Rectal smooth muscle tissue (tissue), 1 donor: ENCODE measurements at regions not wholly inside any gene's neighbourhood (a gene's known extent, or its start where the extent isn't known, plus 50 kb on each side); places are given as distances from the start of the nearest gene placed in this dataset.

Experiments used
- H3K27ac ChIP-seq: one replicate; pipeline ENCODE4 v1.7.0; 2013; ENCODE audit warnings: low read depth, low read length, inconsistent platforms
- H3K27me3 ChIP-seq: one replicate; pipeline ENCODE4 v1.7.0; 2013; ENCODE audit warnings: low read length; ENCODE audit not compliant: control insufficient read depth, insufficient read depth
- H3K36me3 ChIP-seq: one replicate; pipeline ENCODE4 v1.7.0; 2013; ENCODE audit warnings: low read length; ENCODE audit not compliant: control insufficient read depth, insufficient read depth
- H3K4me1 ChIP-seq: one replicate; pipeline ENCODE4 v1.7.0; 2013; ENCODE audit warnings: low read length; ENCODE audit not compliant: control insufficient read depth, insufficient read depth
- H3K4me3 ChIP-seq: one replicate; pipeline ENCODE4 v1.7.0; 2013; ENCODE audit warnings: low read length
- H3K9ac ChIP-seq: one replicate; pipeline ENCODE4 v1.7.0; 2013; ENCODE audit warnings: low read length

DNA sequence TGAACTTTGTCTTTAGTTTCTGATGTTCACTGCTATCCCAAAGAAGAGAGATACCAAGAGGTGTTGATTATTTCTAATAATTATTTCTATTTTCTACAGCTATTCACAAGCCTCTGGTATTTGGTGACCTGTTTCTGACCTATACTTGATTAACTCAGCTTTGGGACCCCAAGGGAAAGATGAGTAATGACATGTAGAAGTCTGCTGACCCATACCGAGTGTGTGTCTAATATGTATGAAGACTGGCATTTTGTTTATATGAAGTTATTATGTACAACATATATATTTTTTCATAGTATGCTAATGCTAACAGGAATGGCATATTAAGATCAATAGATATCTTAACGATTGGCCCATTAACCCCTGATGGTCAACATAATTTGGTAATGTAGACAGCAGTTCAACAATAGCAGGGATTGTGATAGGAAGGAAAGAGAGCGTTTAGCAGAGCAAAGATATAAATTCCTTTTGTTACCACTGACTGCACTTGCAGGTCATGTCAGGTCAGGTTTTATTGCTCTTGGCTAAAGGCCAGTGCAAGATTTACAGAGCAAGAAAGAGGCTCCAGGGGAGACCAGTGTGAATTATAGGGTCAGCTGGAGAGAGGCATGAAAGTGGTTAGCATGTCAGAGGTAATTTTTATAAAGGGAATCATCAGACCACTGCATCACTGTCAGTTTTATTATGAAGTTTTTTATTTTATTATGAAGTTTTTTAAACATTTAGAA lies 94.7 kb upstream of the DIPK2B start:
- H3K4me1 ChIP-seq = no peaks in the 10 kb centered on the region
- no peak overlapping the region for H3K9ac ChIP-seq
- H3K27me3 ChIP-seq = peaks cover 3% of the 10 kb centered on the region
- H3K27ac ChIP-seq = no peak overlapping the region
- H3K36me3 ChIP-seq = no peaks in the 10 kb centered on the region
- H3K4me3 ChIP-seq = no peak overlapping the region

DNA sequence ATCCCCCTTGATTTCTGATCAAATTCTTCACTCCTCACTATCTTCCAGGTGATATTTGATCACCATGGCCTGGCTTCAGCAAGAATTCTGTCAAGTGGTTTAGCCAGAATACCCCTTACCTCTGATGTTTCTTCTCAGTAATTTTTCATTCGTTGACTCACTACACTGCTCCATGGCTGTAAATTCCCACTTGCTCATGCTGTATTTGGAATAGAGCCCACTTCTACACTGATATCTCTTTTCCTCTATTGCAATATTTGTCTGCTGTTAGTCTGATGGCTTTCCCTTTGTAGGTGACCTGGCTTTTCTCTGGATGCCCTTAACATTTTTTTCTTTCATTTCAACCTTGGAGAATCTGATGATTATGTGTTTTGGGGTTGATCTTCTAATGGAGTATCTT lies 73.9 kb upstream of the DIPK2B start:
- no peaks in the 10 kb centered on the region for H3K4me1 ChIP-seq
- H3K27ac ChIP-seq = no peak overlapping the region
- no peak overlapping the region for H3K9ac ChIP-seq
- H3K4me3 ChIP-seq = no peak overlapping the region
- H3K27me3 ChIP-seq = no peaks in the 10 kb centered on the region
- no peaks in the 10 kb centered on the region for H3K36me3 ChIP-seq

DNA sequence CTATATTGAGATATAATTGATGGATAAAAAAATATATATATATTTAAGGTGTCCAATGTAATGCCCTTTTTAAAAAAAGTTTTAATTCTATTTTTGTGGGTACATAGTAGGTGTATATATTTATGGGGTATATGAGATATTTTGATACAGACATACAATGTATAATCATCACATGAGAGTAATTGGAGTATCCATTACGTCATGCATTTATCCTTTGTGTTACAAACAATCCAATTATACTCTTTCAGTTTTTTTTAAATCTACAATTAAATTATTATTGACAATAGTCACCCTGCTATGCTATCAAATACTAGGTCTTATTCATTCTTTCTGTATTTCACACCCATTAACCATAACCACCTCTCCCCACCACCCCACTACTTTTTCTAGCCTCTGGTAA lies 66.3 kb upstream of the DIPK2B start:
- Histone ChIP-seq H3K36me3 (no peaks in the 10 kb centered on the region), H3K4me3 (no peak overlapping the region), H3K27me3 (no peaks in the 10 kb centered on the region), H3K9ac (no peak overlapping the region), H3K4me1 (no peaks in the 10 kb centered on the region), H3K27ac (no peak overlapping the region)

DNA sequence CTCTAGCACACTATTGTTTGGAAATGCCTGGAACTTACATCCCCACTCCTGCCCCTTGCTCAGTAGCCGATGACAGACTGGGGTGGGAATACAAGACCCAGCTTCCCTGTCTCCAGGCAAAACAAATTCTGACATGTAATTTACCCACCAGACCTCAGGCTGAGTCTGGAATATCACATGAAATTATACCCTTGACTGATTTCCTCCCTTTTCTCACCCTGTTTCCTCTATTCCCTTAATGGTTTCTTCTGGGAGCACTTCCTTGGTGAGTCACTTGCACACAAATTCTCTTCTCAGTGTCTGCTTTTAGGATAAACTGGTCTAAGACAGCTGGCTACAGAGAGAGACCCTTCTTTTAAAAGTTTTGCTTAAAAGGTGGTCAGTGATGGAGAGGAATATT lies 65.8 kb upstream of the DIPK2B start:
- no peak overlapping the region for H3K9ac ChIP-seq
- H3K27me3 ChIP-seq = no peaks in the 10 kb centered on the region
- H3K27ac ChIP-seq = no peak overlapping the region
- no peaks in the 10 kb centered on the region for H3K36me3 ChIP-seq
- H3K4me3 ChIP-seq = no peak overlapping the region
- no peaks in the 10 kb centered on the region for H3K4me1 ChIP-seq

DNA sequence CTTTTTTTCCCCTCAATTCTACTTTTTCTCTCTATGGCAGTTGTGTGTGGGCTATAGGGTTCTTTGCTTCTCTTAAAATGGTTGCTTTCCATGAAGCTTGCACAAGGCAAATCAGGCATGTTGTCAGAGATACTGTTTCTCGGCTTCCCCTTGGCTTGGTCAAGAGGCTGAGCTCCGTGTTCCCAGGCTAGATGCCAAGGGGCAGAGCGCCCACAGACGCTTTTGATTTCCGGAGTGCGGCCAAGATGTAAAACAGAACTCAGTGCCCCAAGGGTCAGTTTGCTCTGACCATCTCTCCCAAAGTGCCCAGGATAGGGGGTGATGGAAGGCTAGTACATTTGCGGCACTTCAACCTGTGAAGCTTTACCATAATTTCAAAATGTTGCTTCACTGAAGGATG lies 64.2 kb upstream of the DIPK2B start:
- Histone ChIP-seq H3K9ac (no peak overlapping the region), H3K27me3 (no peaks in the 10 kb centered on the region), H3K4me3 (no peak overlapping the region), H3K4me1 (no peaks in the 10 kb centered on the region), H3K27ac (no peak overlapping the region), H3K36me3 (no peaks in the 10 kb centered on the region)

DNA sequence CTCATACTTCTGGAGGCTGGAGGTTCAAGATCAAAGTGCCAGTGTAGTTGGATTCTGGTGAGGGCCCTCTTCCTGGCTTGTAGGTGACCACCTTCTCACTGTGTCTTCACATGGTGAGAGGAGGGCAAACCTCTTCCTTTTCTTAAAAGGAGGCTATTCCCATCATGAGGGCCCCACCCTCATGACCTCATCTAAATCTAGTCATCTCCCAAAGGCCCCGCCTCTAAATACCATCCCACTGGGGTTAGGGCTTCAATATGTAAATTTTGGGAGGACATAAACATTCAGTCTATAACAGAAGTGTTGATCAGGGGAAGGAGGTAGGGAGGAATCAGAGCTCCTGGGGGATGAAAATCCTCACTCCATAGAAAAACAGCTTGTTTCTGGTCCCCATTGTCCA lies 60.8 kb upstream of the DIPK2B start:
- Histone ChIP-seq H3K27me3 (no peaks in the 10 kb centered on the region), H3K9ac (no peak overlapping the region), H3K4me3 (no peak overlapping the region), H3K4me1 (no peaks in the 10 kb centered on the region), H3K36me3 (no peaks in the 10 kb centered on the region), H3K27ac (no peak overlapping the region)

DNA sequence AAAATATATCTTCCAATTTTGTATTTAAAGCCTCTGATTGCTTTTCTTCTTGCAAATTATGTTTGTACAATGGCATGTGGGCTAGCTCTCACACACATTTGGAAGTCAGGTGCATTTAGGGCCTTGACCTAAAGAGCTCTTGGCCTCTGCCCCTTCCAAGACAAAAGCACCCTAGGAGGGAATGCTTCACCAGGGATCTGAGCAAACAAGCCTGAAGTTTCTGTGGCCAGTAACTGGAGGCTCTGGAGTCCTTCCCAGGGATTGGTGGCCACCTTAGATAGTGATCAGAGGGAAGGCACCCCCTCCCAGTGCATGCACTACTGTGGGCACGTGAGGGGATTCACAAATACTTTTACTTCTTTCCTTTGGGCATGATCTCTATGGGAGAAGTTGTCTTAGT lies 60.3 kb upstream of the DIPK2B start:
- Histone ChIP-seq H3K27me3 (no peaks in the 10 kb centered on the region), H3K4me3 (no peak overlapping the region), H3K4me1 (no peaks in the 10 kb centered on the region), H3K27ac (no peak overlapping the region), H3K36me3 (no peaks in the 10 kb centered on the region), H3K9ac (no peak overlapping the region)

DNA sequence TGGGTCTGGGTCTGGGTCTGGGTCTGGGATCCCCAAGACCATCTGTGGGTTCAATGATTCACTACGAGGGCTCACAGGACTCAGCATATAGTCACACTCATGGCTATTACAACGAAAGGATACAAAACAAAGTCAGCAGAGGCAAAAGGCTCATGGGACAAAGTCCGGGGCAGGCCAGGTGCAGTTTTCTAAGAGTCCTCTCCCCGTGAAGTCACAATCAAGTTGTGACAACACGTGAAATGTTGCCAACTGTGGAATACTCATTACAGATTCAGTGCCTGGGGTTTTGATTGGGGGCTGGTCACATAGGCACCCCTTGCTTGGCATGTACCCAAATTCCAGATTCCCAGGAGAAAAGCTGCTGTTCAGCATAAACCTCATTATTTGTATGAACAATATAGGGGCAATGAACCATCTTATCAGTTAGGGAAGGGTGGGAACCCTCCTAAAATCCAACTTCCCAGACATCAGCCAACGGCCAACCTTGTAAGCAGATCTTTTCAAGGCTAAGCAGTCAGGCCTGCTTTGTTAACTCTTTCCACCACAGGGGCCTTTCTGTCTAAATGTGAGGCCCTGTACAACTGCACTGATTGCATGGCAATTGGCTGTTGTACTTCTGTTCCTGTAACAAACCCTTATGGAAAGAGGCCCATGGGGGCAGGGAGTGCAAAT lies 58.2 kb upstream of the DIPK2B start:
- Histone ChIP-seq H3K4me3 (no peak overlapping the region), H3K9ac (no peak overlapping the region)

More for the DNA sequence above, 58.2 kb upstream of the DIPK2B start:
- no peaks in the 10 kb centered on the region for H3K36me3 ChIP-seq
- no peak overlapping the region for H3K27ac ChIP-seq
- H3K27me3 ChIP-seq = no peaks in the 10 kb centered on the region
- no peaks in the 10 kb centered on the region for H3K4me1 ChIP-seq
